ENCODE measurements at regions not wholly inside any gene's neighbourhood (a gene's known extent, or its start where the extent isn't known, plus 50 kb on each side); places are given as distances from the start of the nearest gene placed in this dataset.
"Not testable (repeated sequence)": the region's sequence is repeated elsewhere in the genome, so short reads cannot be mapped to it uniquely, and the experiment has no call there.

GRCh38 chr12:25615119-25615518, 62.0 kb upstream of the LMNTD1 start:
- H3K4me3 ChIP-seq = no peak overlapping the region
- no peaks in the 10 kb centered on the region for H3K9me3 ChIP-seq
- DNase-seq = no peak
- no peaks in the 10 kb centered on the region for H3K4me1 ChIP-seq
- no peak overlapping the region for H3K27ac ChIP-seq
- H3K27me3 ChIP-seq = no peaks in the 10 kb centered on the region
- TF ChIP-seq CTCF (IDR thresholded peaks at IDR 0.05) = no peak
- no peaks in the 10 kb centered on the region for H3K36me3 ChIP-seq
- intact Hi-C loops (cut with DNase I; ENCODE audit: low total_unique reads) = no loop called here

GRCh38 chr12:25616286-25616685, 63.2 kb upstream of the LMNTD1 start:
- intact Hi-C loops (cut with DNase I; ENCODE audit: low total_unique reads) = no loop called here
- no peak for DNase-seq
- no peak overlapping the region for H3K27ac ChIP-seq
- H3K36me3 ChIP-seq = no peaks in the 10 kb centered on the region
- no peak overlapping the region for H3K4me3 ChIP-seq
- H3K4me1 ChIP-seq = no peaks in the 10 kb centered on the region
- H3K9me3 ChIP-seq = no peaks in the 10 kb centered on the region
- H3K27me3 ChIP-seq = no peaks in the 10 kb centered on the region
- no peak for TF ChIP-seq CTCF (IDR thresholded peaks at IDR 0.05)

- no peak for DNase-seq
- Histone ChIP-seq H3K9me3 (no peaks in the 10 kb centered on the region), H3K36me3 (no peaks in the 10 kb centered on the region), H3K27ac (no peak overlapping the region), H3K4me3 (no peak overlapping the region), H3K27me3 (no peaks in the 10 kb centered on the region), H3K4me1 (no peaks in the 10 kb centered on the region)
- intact Hi-C loops (cut with DNase I; ENCODE audit: low total_unique reads) = no loop called here
- no peak for TF ChIP-seq CTCF (IDR thresholded peaks at IDR 0.05)
These were observed 64.9 kb upstream of the LMNTD1 start for GRCh38 chr12:25617991-25618390.

- Histone ChIP-seq H3K27ac (no peak overlapping the region), H3K4me1 (no peaks in the 10 kb centered on the region), H3K36me3 (no peaks in the 10 kb centered on the region), H3K9me3 (no peaks in the 10 kb centered on the region), H3K27me3 (no peaks in the 10 kb centered on the region), H3K4me3 (no peak overlapping the region)
- intact Hi-C loops (cut with DNase I; ENCODE audit: low total_unique reads) = no loop called here
- no peak for TF ChIP-seq CTCF (IDR thresholded peaks at IDR 0.05)
- DNase-seq = no peak
These were observed 70.7 kb upstream of the LMNTD1 start for GRCh38 chr12:25623816-25624215.

- H3K27ac ChIP-seq = no peak overlapping the region
- no peak for DNase-seq
- H3K4me1 ChIP-seq = no peaks in the 10 kb centered on the region
- intact Hi-C loops (cut with DNase I; ENCODE audit: low total_unique reads) = no loop called here
- H3K9me3 ChIP-seq = no peaks in the 10 kb centered on the region
- TF ChIP-seq CTCF (IDR thresholded peaks at IDR 0.05) = no peak
- H3K4me3 ChIP-seq = no peak overlapping the region
- H3K36me3 ChIP-seq = no peaks in the 10 kb centered on the region
- H3K27me3 ChIP-seq = no peaks in the 10 kb centered on the region
These were observed 72.1 kb upstream of the LMNTD1 start for GRCh38 chr12:25625146-25625545.

- no peak for TF ChIP-seq CTCF (IDR thresholded peaks at IDR 0.05)
- no peak overlapping the region for H3K4me3 ChIP-seq
- intact Hi-C loops (cut with DNase I; ENCODE audit: low total_unique reads) = no loop called here
- H3K27ac ChIP-seq = no peak overlapping the region
- no peaks in the 10 kb centered on the region for H3K9me3 ChIP-seq
- DNase-seq = no peak
- H3K27me3 ChIP-seq = no peaks in the 10 kb centered on the region
- H3K4me1 ChIP-seq = no peaks in the 10 kb centered on the region
- H3K36me3 ChIP-seq = no peaks in the 10 kb centered on the region
These were observed 76.3 kb upstream of the LMNTD1 start for GRCh38 chr12:25629341-25629740.

GRCh38 chr12:25630735-25631515, 77.8 kb upstream of the LMNTD1 start:
- H3K9me3 ChIP-seq; H3K36me3 ChIP-seq; DNase-seq; H3K27ac ChIP-seq; H3K4me3 ChIP-seq; H3K27me3 ChIP-seq; intact Hi-C loops (cut with DNase I; ENCODE audit: low total_unique reads); H3K4me1 ChIP-seq: not testable (repeated sequence)

- H3K4me3 ChIP-seq = not testable (repeated sequence)
These were observed 80.1 kb upstream of the LMNTD1 start for GRCh38 chr12:25633149-25633548.

More at GRCh38 chr12:25633149-25633548, 80.1 kb upstream of the LMNTD1 start:
- H3K9me3 ChIP-seq; H3K4me1 ChIP-seq; H3K27me3 ChIP-seq; intact Hi-C loops (cut with DNase I; ENCODE audit: low total_unique reads); H3K36me3 ChIP-seq; H3K27ac ChIP-seq; DNase-seq: not testable (repeated sequence)

All from tibial artery (tissue), 4 donors.